H9 (cell line): ENCODE measurements at regions not wholly inside any gene's neighbourhood (a gene's known extent, or its start where the extent isn't known, plus 50 kb on each side); places are given as distances from the start of the nearest gene placed in this dataset.

Source experiments
- DNase-seq: peaks from one replicate; pipeline ENCODE4 v3.0.0-alpha.2; 2017
- H2AFZ ChIP-seq: one replicate; pipeline ENCODE4 v1.6.1; 2013; ENCODE audit warnings: mild to moderate bottlenecking, low read length, control low read depth, moderate library complexity
- H2AK5ac ChIP-seq: 2 replicates; pipeline ENCODE4 v1.6.1; 2013; ENCODE audit warnings: low read length, control low read depth, mixed read lengths; ENCODE audit not compliant: insufficient read length
- H2BK120ac ChIP-seq: one replicate; pipeline ENCODE4 v1.6.1; 2013; ENCODE audit warnings: low read depth, mild to moderate bottlenecking, low read length, control low read depth, inconsistent platforms; ENCODE audit not compliant: poor library complexity, severe bottlenecking
- H2BK12ac ChIP-seq: 2 replicates; pipeline ENCODE4 v1.6.1; 2013; ENCODE audit warnings: low read length, control low read depth, mixed read lengths, low read depth; ENCODE audit not compliant: insufficient read length
- H2BK15ac ChIP-seq: 2 replicates; pipeline ENCODE4 v1.6.1; 2013; ENCODE audit warnings: low read depth, low read length, control low read depth
- H2BK20ac ChIP-seq: one replicate; pipeline ENCODE4 v1.6.1; 2013; ENCODE audit warnings: low read depth, mild to moderate bottlenecking, low read length, control low read depth, inconsistent platforms; ENCODE audit not compliant: poor library complexity, severe bottlenecking
- H2BK5ac ChIP-seq: 2 replicates; pipeline ENCODE4 v1.6.1; 2013; ENCODE audit warnings: low read length, control low read depth, mixed read lengths; ENCODE audit not compliant: insufficient read length
- H3K14ac ChIP-seq: 2 replicates; pipeline ENCODE4 v1.6.1; 2013; ENCODE audit warnings: low read length, control low read depth; ENCODE audit not compliant: insufficient read depth
- H3K18ac ChIP-seq: 2 replicates; pipeline ENCODE4 v1.6.1; 2013; ENCODE audit warnings: low read depth, mild to moderate bottlenecking, mixed read lengths, low read length, control low read depth; ENCODE audit not compliant: insufficient read length
- H3K23ac ChIP-seq: 2 replicates; pipeline ENCODE4 v1.6.1; 2013; ENCODE audit warnings: low read length, control low read depth, mixed read lengths, low read depth; ENCODE audit not compliant: insufficient read length
- H3K23me2 ChIP-seq: 2 replicates; pipeline ENCODE4 v1.6.1; 2013; ENCODE audit warnings: low read depth, mild to moderate bottlenecking, mixed read lengths, low read length, control low read depth; ENCODE audit not compliant: insufficient read length, poor library complexity, severe bottlenecking
- H3K27ac ChIP-seq: 2 replicates; pipeline ENCODE4 v1.5.1; 2013; ENCODE audit warnings: low read length, control low read depth, mixed read lengths, low read depth; ENCODE audit not compliant: insufficient read length
- H3K27me3 ChIP-seq: 2 replicates; pipeline ENCODE4 v1.6.1; 2013; ENCODE audit warnings: low read length, control low read depth, inconsistent platforms; ENCODE audit not compliant: insufficient read depth
- H3K4ac ChIP-seq: 2 replicates; pipeline ENCODE4 v1.6.1; 2013; ENCODE audit warnings: low read depth, mild to moderate bottlenecking, control low read depth, inconsistent platforms, low read length, moderate library complexity
- H3K4me1 ChIP-seq: 2 replicates; pipeline ENCODE4 v1.6.1; 2013; ENCODE audit warnings: low read length, control low read depth, inconsistent platforms; ENCODE audit not compliant: insufficient read depth
- H3K4me2 ChIP-seq: 2 replicates; pipeline ENCODE4 v1.6.1; 2013; ENCODE audit warnings: low read length, control low read depth, mixed read lengths; ENCODE audit not compliant: insufficient read length, insufficient read depth
- H3K56ac ChIP-seq: 2 replicates; pipeline ENCODE4 v1.6.1; 2013; ENCODE audit warnings: low read depth, mild to moderate bottlenecking, mixed read lengths, low read length, control low read depth; ENCODE audit not compliant: insufficient read length
- H3K79me1 ChIP-seq: 2 replicates; pipeline ENCODE4 v1.6.1; 2013; ENCODE audit warnings: low read depth, mild to moderate bottlenecking, moderate library complexity, low read length, control low read depth, inconsistent platforms; ENCODE audit not compliant: insufficient read depth, poor library complexity, severe bottlenecking
- H3K79me2 ChIP-seq: 2 replicates; pipeline ENCODE4 v1.6.1; 2013; ENCODE audit warnings: low read length, control low read depth, inconsistent platforms; ENCODE audit not compliant: insufficient read depth
- H3K9ac ChIP-seq: 2 replicates; pipeline ENCODE4 v1.6.1; 2013; ENCODE audit warnings: low read length, control low read depth, mixed read lengths; ENCODE audit not compliant: insufficient read length; ENCODE audit errors: extremely low read depth
- H3K9me3 ChIP-seq: one replicate; pipeline ENCODE4 v1.6.1; 2013; ENCODE audit warnings: low read depth, low read length, inconsistent platforms; ENCODE audit not compliant: control insufficient read depth
- H3T11ph ChIP-seq: one replicate; pipeline ENCODE4 v1.6.1; 2013; ENCODE audit warnings: mild to moderate bottlenecking, low read length, control low read depth, inconsistent platforms
- H4K20me1 ChIP-seq: one replicate; pipeline ENCODE4 v1.6.1; 2013; ENCODE audit not compliant: control insufficient read depth, insufficient read length, insufficient read depth
- H4K5ac ChIP-seq: 2 replicates; pipeline ENCODE4 v1.6.1; 2013; ENCODE audit warnings: low read depth, mild to moderate bottlenecking, mixed read lengths, low read length, control low read depth; ENCODE audit not compliant: insufficient read length
- H4K8ac ChIP-seq: replicated peaks from 2 replicates; pipeline ENCODE4 v1.6.1; 2013; ENCODE audit warnings: low read length, control low read depth, mixed read lengths, low read depth; ENCODE audit not compliant: insufficient read length
- H4K91ac ChIP-seq: 2 replicates; pipeline ENCODE4 v1.6.1; 2013; ENCODE audit warnings: low read depth, mild to moderate bottlenecking, moderate library complexity, mixed read lengths, low read length, control low read depth; ENCODE audit not compliant: insufficient read length
- H3K27ac Mint-ChIP-seq, 3 experiments: 2 replicates in 2 of 3; 3 replicates in 1 of 3; pipeline ENCODE4 v1.8.0; 2020 to 2021; ENCODE audit warnings: mixed read lengths in 3 of 3, mild to moderate bottlenecking in 1 of 3, moderate library complexity in 1 of 3
- H3K27me3 Mint-ChIP-seq: 2 replicates; pipeline ENCODE4 v1.8.0; 2021; ENCODE audit warnings: low read depth, mild to moderate bottlenecking, moderate library complexity, mixed read lengths
- H3K36me3 Mint-ChIP-seq, 3 experiments: 2 replicates in 2 of 3; 3 replicates in 1 of 3; pipeline ENCODE4 v1.8.0; 2020 to 2021; ENCODE audit warnings: low read depth in 3 of 3, mixed read lengths in 3 of 3; ENCODE audit not compliant: insufficient read depth in 1 of 3
- H3K4me1 Mint-ChIP-seq, 2 experiments: 2 replicates each; pipeline ENCODE4 v1.8.0; 2020; ENCODE audit warnings: mixed read lengths in 2 of 2
- H3K4me3 Mint-ChIP-seq, 2 experiments: 2 replicates in 1 of 2; 3 replicates in 1 of 2; pipeline ENCODE4 v1.8.0; 2020 to 2021; ENCODE audit warnings: mild to moderate bottlenecking in 2 of 2, mixed read lengths in 2 of 2, moderate library complexity in 1 of 2
- H3K9me3 Mint-ChIP-seq, 2 experiments: 2 replicates in 1 of 2; 3 replicates in 1 of 2; pipeline ENCODE4 v1.8.0; 2020; ENCODE audit warnings: mild to moderate bottlenecking in 2 of 2, mixed read lengths in 2 of 2, moderate library complexity in 1 of 2
- TF ChIP-seq, protein P1 (sequence below): fragments of 200-600 bp; sonication (generic); conservative IDR thresholded peaks from 3 replicates; pipeline ENCODE4 v1.8.0; 2021; ENCODE audit warnings: antibody characterized with exemption, mild to moderate bottlenecking

DNA sequence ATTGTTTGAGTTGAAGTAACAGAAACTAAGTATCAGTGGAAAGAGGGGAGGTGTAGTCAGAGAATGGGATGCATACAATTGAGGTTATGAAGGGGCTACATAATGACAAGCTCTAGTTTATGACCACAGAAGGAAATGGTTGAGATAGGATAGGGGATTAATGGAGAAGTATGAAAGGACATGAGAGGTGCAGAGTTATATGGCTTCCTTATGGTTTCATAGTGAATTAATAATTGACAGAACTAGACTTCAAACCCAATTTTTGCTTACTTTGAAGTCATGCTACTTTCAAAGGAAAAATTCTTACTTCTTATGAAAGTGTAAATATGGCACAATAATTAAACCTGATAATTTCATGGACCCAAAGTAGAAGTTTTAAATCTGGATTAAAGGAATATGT lies 340.3 kb upstream of the LRRC4C start:
- H3K4me3 Mint-ChIP-seq: no peak overlapping the region
- peaks cover 0 to 4% (median 3%) of the 10 kb centered on the region in 3 experiments; a peak in 2 of 7 replicates for H3K36me3 Mint-ChIP-seq
- no peak overlapping the region for H4K91ac ChIP-seq
- no peak overlapping the region for H3K4me2 ChIP-seq
- no peak overlapping the region for H2BK15ac ChIP-seq
- H3K4me1 ChIP-seq: no peaks in the 10 kb centered on the region
- no peaks in the 10 kb centered on the region for H3K9me3 ChIP-seq
- no peak overlapping the region for H2BK5ac ChIP-seq
- no peak overlapping the region for H3K23ac ChIP-seq
- no peak overlapping the region for H4K5ac ChIP-seq
- H3K23me2 ChIP-seq: no peaks in the 10 kb centered on the region
- no peaks in the 10 kb centered on the region for H4K20me1 ChIP-seq
- no peak overlapping the region for H3T11ph ChIP-seq
- no peaks in the 10 kb centered on the region for H3K27me3 ChIP-seq
- H4K8ac ChIP-seq: no peak overlapping the region
- no peak overlapping the region for H3K18ac ChIP-seq
- no peaks in the 10 kb centered on the region for H3K27me3 Mint-ChIP-seq
- H2BK120ac ChIP-seq: no peak overlapping the region
- peaks cover 0 to 4% of the 10 kb centered on the region in 2 experiments; a peak in 3 of 5 replicates for H3K9me3 Mint-ChIP-seq
- no peak overlapping the region for H3K56ac ChIP-seq
- no peak overlapping the region for H3K27ac Mint-ChIP-seq
- H3K9ac ChIP-seq: no peak overlapping the region
- DNase-seq: no peak
- H2AFZ ChIP-seq: no peak overlapping the region
- H3K79me2 ChIP-seq: no peaks in the 10 kb centered on the region
- H3K14ac ChIP-seq: no peak overlapping the region
- H3K27ac ChIP-seq: no peak overlapping the region
- H3K4me1 Mint-ChIP-seq: peaks cover 0 to 5% of the 10 kb centered on the region in 2 experiments; a peak in 1 of 4 replicates
- no peaks in the 10 kb centered on the region for H3K79me1 ChIP-seq
- no peak overlapping the region for H3K4ac ChIP-seq
- H2BK20ac ChIP-seq: no peak overlapping the region
- no peak overlapping the region for H2BK12ac ChIP-seq
- no peak overlapping the region for H2AK5ac ChIP-seq
- TF ChIP-seq, protein P1, sequence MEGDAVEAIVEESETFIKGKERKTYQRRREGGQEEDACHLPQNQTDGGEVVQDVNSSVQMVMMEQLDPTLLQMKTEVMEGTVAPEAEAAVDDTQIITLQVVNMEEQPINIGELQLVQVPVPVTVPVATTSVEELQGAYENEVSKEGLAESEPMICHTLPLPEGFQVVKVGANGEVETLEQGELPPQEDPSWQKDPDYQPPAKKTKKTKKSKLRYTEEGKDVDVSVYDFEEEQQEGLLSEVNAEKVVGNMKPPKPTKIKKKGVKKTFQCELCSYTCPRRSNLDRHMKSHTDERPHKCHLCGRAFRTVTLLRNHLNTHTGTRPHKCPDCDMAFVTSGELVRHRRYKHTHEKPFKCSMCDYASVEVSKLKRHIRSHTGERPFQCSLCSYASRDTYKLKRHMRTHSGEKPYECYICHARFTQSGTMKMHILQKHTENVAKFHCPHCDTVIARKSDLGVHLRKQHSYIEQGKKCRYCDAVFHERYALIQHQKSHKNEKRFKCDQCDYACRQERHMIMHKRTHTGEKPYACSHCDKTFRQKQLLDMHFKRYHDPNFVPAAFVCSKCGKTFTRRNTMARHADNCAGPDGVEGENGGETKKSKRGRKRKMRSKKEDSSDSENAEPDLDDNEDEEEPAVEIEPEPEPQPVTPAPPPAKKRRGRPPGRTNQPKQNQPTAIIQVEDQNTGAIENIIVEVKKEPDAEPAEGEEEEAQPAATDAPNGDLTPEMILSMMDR: no peak
